K562 (cell line): ENCODE measurements at regions not wholly inside any gene's neighbourhood (a gene's known extent, or its start where the extent isn't known, plus 50 kb on each side); places are given as distances from the start of the nearest gene placed in this dataset.

Source experiments
- BCLAF1 ChIP-seq, 2 experiments: fragments of 450-650 bp in 1 of 2; IDR thresholded peaks; 2 replicates each; pipeline ENCODE4 v1.6.1; 2011 to 2017; ENCODE audit warnings: low read depth in 2 of 2, antibody characterized with exemption in 1 of 2, borderline replicate concordance in 1 of 2, low read length in 1 of 2, mild to moderate bottlenecking in 1 of 2, mixed read lengths in 1 of 2; ENCODE audit not compliant: control insufficient read depth in 1 of 2
- BMI1 ChIP-seq: fragments of 150-350 bp; IDR thresholded peaks from 2 replicates; pipeline ENCODE4 v1.6.1; 2014; ENCODE audit warnings: low read length
- DNMT1 ChIP-seq: fragments of 450-650 bp; IDR thresholded peaks from 2 replicates; pipeline ENCODE4 v1.6.1; 2016; ENCODE audit warnings: antibody characterized with exemption, mild to moderate bottlenecking
- FUS ChIP-seq: fragments of 200-400 bp; formaldehyde crosslinking; optimal IDR thresholded peaks from 2 replicates; pipeline ENCODE3; 2017; ENCODE audit warnings: low read depth, low read length
- GATA2 ChIP-seq: sonication (generic); formaldehyde crosslinking; IDR thresholded peaks from 2 replicates; pipeline ENCODE4 v1.4.0; 2020; ENCODE audit warnings: mild to moderate bottlenecking, missing genetic modification reagents
- HBP1 ChIP-seq: fragments of 450-650 bp; formaldehyde crosslinking; IDR thresholded peaks from 2 replicates; pipeline ENCODE4 v1.4.0; 2022; ENCODE audit warnings: missing genetic modification characterization
- HDAC8 ChIP-seq: fragments of 450-650 bp; IDR thresholded peaks from 2 replicates; pipeline ENCODE4 v1.6.1; 2016; ENCODE audit warnings: mild to moderate bottlenecking, missing genetic modification characterization, moderate library complexity, missing compliant biosample characterization
- NR2F6 ChIP-seq: fragments of 450-650 bp; formaldehyde crosslinking; IDR thresholded peaks from 2 replicates; pipeline ENCODE4 v1.4.0; 2020; ENCODE audit warnings: mild to moderate bottlenecking
- NR4A1 ChIP-seq, 2 experiments: fragments of 250-450 bp in 1 of 2; fragments of 450-650 bp in 1 of 2; sonication (Bioruptor Pico) in 1 of 2; IDR thresholded peaks; 2 replicates each; pipeline versions ENCODE4 v1.4.0 to v1.6.1; 2016 to 2020; ENCODE audit warnings: mild to moderate bottlenecking in 2 of 2, missing compliant biosample characterization in 1 of 2, missing genetic modification characterization in 1 of 2, moderate library complexity in 1 of 2
- POLR2AphosphoS5 ChIP-seq: IDR thresholded peaks from 2 replicates; pipeline ENCODE4 v1.6.1; 2011; ENCODE audit warnings: mild to moderate bottlenecking, low read depth, low read length, moderate library complexity; ENCODE audit not compliant: control insufficient read depth, insufficient read depth
- SIN3A ChIP-seq, 2 experiments: fragments of 150-350 bp in 1 of 2; IDR thresholded peaks; 2 replicates each; pipeline ENCODE4 v1.6.1; 2011 to 2016; ENCODE audit warnings: borderline replicate concordance in 2 of 2, low read depth in 2 of 2, low read length in 2 of 2, mild to moderate bottlenecking in 2 of 2, moderate library complexity in 2 of 2; ENCODE audit not compliant: control insufficient read depth in 1 of 2
- SRSF3 ChIP-seq: fragments of 200-400 bp; formaldehyde crosslinking; IDR thresholded peaks from 2 replicates; pipeline ENCODE4 v1.6.1; 2016; ENCODE audit warnings: mild to moderate bottlenecking, low read length, moderate library complexity; ENCODE audit not compliant: insufficient read depth
- TCF7 ChIP-seq: sonication (generic); IDR thresholded peaks from 2 replicates; pipeline ENCODE4 v1.6.1; 2016; ENCODE audit warnings: antibody characterized with exemption, borderline replicate concordance
- ZC3H11A ChIP-seq: IDR thresholded peaks from 2 replicates; pipeline ENCODE4 v1.6.1; 2012; ENCODE audit warnings: low read depth, low read length, improper control_type of control experiment
- ZNF384 ChIP-seq: IDR thresholded peaks from 2 replicates; pipeline ENCODE4 v1.6.1; 2012; ENCODE audit warnings: low read depth, low read length, improper control_type of control experiment
- TF ChIP-seq, protein P1 (sequence below): sonication (generic); formaldehyde crosslinking; IDR thresholded peaks from 2 replicates; pipeline ENCODE4 v1.8.1; 2022; ENCODE audit warnings: missing genetic modification reagents
- TF ChIP-seq, protein P2 (sequence below): fragments of 250-450 bp; sonication (Bioruptor Pico); IDR thresholded peaks from 2 replicates; pipeline ENCODE4 v1.5.0; 2022; ENCODE audit warnings: mild to moderate bottlenecking
- TF ChIP-seq, protein P3 (sequence below): fragments of 450-650 bp; IDR thresholded peaks from 2 replicates; pipeline ENCODE4 v1.6.1; 2016; ENCODE audit warnings: low read depth, mild to moderate bottlenecking, moderate library complexity

- TF ChIP-seq, protein P1, sequence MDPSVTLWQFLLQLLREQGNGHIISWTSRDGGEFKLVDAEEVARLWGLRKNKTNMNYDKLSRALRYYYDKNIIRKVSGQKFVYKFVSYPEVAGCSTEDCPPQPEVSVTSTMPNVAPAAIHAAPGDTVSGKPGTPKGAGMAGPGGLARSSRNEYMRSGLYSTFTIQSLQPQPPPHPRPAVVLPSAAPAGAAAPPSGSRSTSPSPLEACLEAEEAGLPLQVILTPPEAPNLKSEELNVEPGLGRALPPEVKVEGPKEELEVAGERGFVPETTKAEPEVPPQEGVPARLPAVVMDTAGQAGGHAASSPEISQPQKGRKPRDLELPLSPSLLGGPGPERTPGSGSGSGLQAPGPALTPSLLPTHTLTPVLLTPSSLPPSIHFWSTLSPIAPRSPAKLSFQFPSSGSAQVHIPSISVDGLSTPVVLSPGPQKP (CRISPR knock-in tag) = no peak
- TF ChIP-seq HBP1 = no peak
- TF ChIP-seq SIN3A (IDR thresholded peaks at IDR 0.05; ENCODE audit: borderline replicate concordance in 2 of 2, control insufficient read depth in 1 of 2, low read depth in 2 of 2, low read length in 2 of 2) = peak; percentile 80 to 95; a peak in 2 of 4 replicates
- no peak for TF ChIP-seq BCLAF1 (IDR thresholded peaks at IDR 0.05; ENCODE audit: borderline replicate concordance in 1 of 2, control insufficient read depth in 1 of 2, low read depth in 2 of 2, low read length in 1 of 2)
- TF ChIP-seq FUS = no peak
- no peak for TF ChIP-seq NR2F6
- TF ChIP-seq HDAC8 (tag) = no peak
- no peak for TF ChIP-seq GATA2 (CRISPR knock-in tag)
- TF ChIP-seq DNMT1 = no peak
- TF ChIP-seq ZNF384 = no peak
- TF ChIP-seq NR4A1 (CRISPR knock-in tag; IDR thresholded peaks at IDR 0.05) = no peak
- TF ChIP-seq NR4A1 (tag; IDR thresholded peaks at IDR 0.05) = no peak
- TF ChIP-seq, protein P2, sequence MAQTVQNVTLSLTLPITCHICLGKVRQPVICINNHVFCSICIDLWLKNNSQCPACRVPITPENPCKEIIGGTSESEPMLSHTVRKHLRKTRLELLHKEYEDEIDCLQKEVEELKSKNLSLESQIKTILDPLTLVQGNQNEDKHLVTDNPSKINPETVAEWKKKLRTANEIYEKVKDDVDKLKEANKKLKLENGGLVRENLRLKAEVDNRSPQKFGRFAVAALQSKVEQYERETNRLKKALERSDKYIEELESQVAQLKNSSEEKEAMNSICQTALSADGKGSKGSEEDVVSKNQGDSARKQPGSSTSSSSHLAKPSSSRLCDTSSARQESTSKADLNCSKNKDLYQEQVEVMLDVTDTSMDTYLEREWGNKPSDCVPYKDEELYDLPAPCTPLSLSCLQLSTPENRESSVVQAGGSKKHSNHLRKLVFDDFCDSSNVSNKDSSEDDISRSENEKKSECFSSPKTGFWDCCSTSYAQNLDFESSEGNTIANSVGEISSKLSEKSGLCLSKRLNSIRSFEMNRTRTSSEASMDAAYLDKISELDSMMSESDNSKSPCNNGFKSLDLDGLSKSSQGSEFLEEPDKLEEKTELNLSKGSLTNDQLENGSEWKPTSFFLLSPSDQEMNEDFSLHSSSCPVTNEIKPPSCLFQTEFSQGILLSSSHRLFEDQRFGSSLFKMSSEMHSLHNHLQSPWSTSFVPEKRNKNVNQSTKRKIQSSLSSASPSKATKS (CRISPR knock-in tag) = no peak
- TF ChIP-seq TCF7 = no peak
- TF ChIP-seq BMI1 = no peak
- TF ChIP-seq SRSF3 = no peak
- TF ChIP-seq POLR2AphosphoS5 = no peak
- TF ChIP-seq, protein P3, sequence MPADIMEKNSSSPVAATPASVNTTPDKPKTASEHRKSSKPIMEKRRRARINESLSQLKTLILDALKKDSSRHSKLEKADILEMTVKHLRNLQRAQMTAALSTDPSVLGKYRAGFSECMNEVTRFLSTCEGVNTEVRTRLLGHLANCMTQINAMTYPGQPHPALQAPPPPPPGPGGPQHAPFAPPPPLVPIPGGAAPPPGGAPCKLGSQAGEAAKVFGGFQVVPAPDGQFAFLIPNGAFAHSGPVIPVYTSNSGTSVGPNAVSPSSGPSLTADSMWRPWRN = no peak
- TF ChIP-seq ZC3H11A = no peak
These were observed 121.7 kb downstream of the MRPL57 start (continued) for GRCh38 chr13:21297914-21298831.
